ENCODE measurements at regions not wholly inside any gene's neighbourhood (a gene's known extent, or its start where the extent isn't known, plus 50 kb on each side); places are given as distances from the start of the nearest gene placed in this dataset.

- H3K36me3 Mint-ChIP-seq (ENCODE audit: low read depth), result no peaks in the 10 kb centered on the region
Measured at GRCh38 chrY:9035246-9035645, 302.0 kb upstream of the TSPY4 start.

More at GRCh38 chrY:9035246-9035645, 302.0 kb upstream of the TSPY4 start:
- Histone ChIP-seq H3K4me1 (ENCODE audit: insufficient read depth) (no peaks in the 10 kb centered on the region), H3K27me3 (ENCODE audit: insufficient read depth) (no peaks in the 10 kb centered on the region), H3K4me2 (no peak overlapping the region), H3K79me2 (replicated peaks; ENCODE audit: insufficient read depth) (no peaks in the 10 kb centered on the region), H3F3A (replicated peaks; ENCODE audit: low read depth) (no peaks in the 10 kb centered on the region), H3K4me3 (no peak overlapping the region), H4K20me1 (replicated peaks; ENCODE audit: insufficient read depth) (no peaks in the 10 kb centered on the region), H3K36me3 (ENCODE audit: insufficient read depth) (no peaks in the 10 kb centered on the region), H3K27ac (ENCODE audit: low read depth) (no peak overlapping the region), H2AFZ (no peak overlapping the region), H3K9me2 (ENCODE audit: insufficient read depth) (no peaks in the 10 kb centered on the region)
- H3K4me1 Mint-ChIP-seq, result no peaks in the 10 kb centered on the region
- no peak for TF ChIP-seq EZH2phosphoT487 (IDR thresholded peaks at IDR 0.05; ENCODE audit: unreplicated experiment)
- TF ChIP-seq EZH2 (IDR thresholded peaks at IDR 0.05; ENCODE audit: low read depth, unreplicated experiment), result no peak
- TF ChIP-seq REST (IDR thresholded peaks at IDR 0.05; ENCODE audit: unreplicated experiment), result no peak
- TF ChIP-seq POLR2AphosphoS5 (IDR thresholded peaks at IDR 0.05; ENCODE audit: low read depth), result no peak
- TF ChIP-seq ETS1 (IDR thresholded peaks at IDR 0.05), result no peak
- no peak for TF ChIP-seq ZNF114 (CRISPR knock-in tag; IDR thresholded peaks at IDR 0.05)
- no peak for TF ChIP-seq STAT1 (IDR thresholded peaks at IDR 0.05; ENCODE audit: unreplicated experiment)
- TF ChIP-seq ZNF331 (CRISPR knock-in tag; IDR thresholded peaks at IDR 0.05; ENCODE audit: low read depth), result no peak
- TF ChIP-seq CTCF (conservative IDR thresholded peaks at IDR 0.05; ENCODE audit: low read depth in 2 of 2), result no peak
- no peak for TF ChIP-seq JUNB (IDR thresholded peaks at IDR 0.05; ENCODE audit: unreplicated experiment)
- TF ChIP-seq CREB1 (CRISPR knock-in tag; IDR thresholded peaks at IDR 0.05; ENCODE audit: low read depth), result no peak
- no peak for TF ChIP-seq NANOG (IDR thresholded peaks at IDR 0.05; ENCODE audit: borderline replicate concordance)
- no peak for TF ChIP-seq ZNF462 (CRISPR knock-in tag; IDR thresholded peaks at IDR 0.05)
- H3K4me3 Mint-ChIP-seq, result no peak overlapping the region
- DNase-seq (ENCODE audit: low spot score) (no peak), ATAC-seq (no peak)
- H3K27ac Mint-ChIP-seq, result no peak overlapping the region
- peaks cover 2% of the 10 kb centered on the region for H3K27me3 Mint-ChIP-seq (ENCODE audit: insufficient read depth, low read depth, poor library complexity)
- H3K9me3 Mint-ChIP-seq, result peaks cover 46% of the 10 kb centered on the region

Measured in GM23338 (cell line).